Glutamatergic neuron (in vitro differentiated cells): ENCODE measurements at regions not wholly inside any gene's neighbourhood (a gene's known extent, or its start where the extent isn't known, plus 50 kb on each side); places are given as distances from the start of the nearest gene placed in this dataset.

Experiments
- DNase-seq: peaks from one replicate; pipeline ENCODE4 v3.0.0; 2022
- H3K27ac Mint-ChIP-seq: one replicate; pipeline ENCODE4 v1.8.0; 2020; ENCODE audit warnings: mild to moderate bottlenecking, mixed read lengths, inconsistent platforms; ENCODE audit not compliant: unreplicated experiment
- H3K27me3 Mint-ChIP-seq: one replicate; pipeline ENCODE4 v1.8.0; 2020; ENCODE audit warnings: mild to moderate bottlenecking, moderate library complexity, mixed read lengths, inconsistent platforms; ENCODE audit not compliant: unreplicated experiment
- H3K36me3 Mint-ChIP-seq: one replicate; pipeline ENCODE4 v1.8.0; 2020; ENCODE audit warnings: mild to moderate bottlenecking, mixed read lengths, inconsistent platforms; ENCODE audit not compliant: unreplicated experiment
- H3K4me1 Mint-ChIP-seq: one replicate; pipeline ENCODE4 v1.8.0; 2020; ENCODE audit warnings: mild to moderate bottlenecking, low read depth, mixed read lengths, inconsistent platforms; ENCODE audit not compliant: unreplicated experiment
- H3K4me3 Mint-ChIP-seq: one replicate; pipeline ENCODE4 v1.8.0; 2020; ENCODE audit warnings: mild to moderate bottlenecking, mixed read lengths, inconsistent platforms; ENCODE audit not compliant: unreplicated experiment
- H3K9me3 Mint-ChIP-seq: one replicate; pipeline ENCODE4 v1.8.0; 2020; ENCODE audit warnings: mild to moderate bottlenecking, moderate library complexity, mixed read lengths, inconsistent platforms; ENCODE audit not compliant: unreplicated experiment
- CTCF ChIP-seq: fragments of 200-600 bp; sonication (generic); IDR thresholded peaks from one replicate; pipeline ENCODE4 v1.5.0; 2021; ENCODE audit not compliant: partially characterized antibody, unreplicated experiment

GRCh38 chr4:74539044-74539790 lies 94.3 kb downstream of the AREG start:
- Mint-ChIP-seq H3K36me3 (no peaks in the 10 kb centered on the region), H3K27me3 (no peaks in the 10 kb centered on the region), H3K4me1 (no peaks in the 10 kb centered on the region), H3K4me3 (no peak overlapping the region), H3K27ac (no peak overlapping the region), H3K9me3 (no peaks in the 10 kb centered on the region)
- no peak for DNase-seq
- TF ChIP-seq CTCF = no peak

GRCh38 chr4:74540193-74540592 lies 95.3 kb downstream of the AREG start:
- H3K4me1 Mint-ChIP-seq = no peaks in the 10 kb centered on the region
- H3K4me3 Mint-ChIP-seq = no peak overlapping the region
- no peaks in the 10 kb centered on the region for H3K9me3 Mint-ChIP-seq
- no peak for TF ChIP-seq CTCF
- no peak for DNase-seq
- H3K27ac Mint-ChIP-seq = no peak overlapping the region
- no peaks in the 10 kb centered on the region for H3K27me3 Mint-ChIP-seq
- H3K36me3 Mint-ChIP-seq = no peaks in the 10 kb centered on the region

GRCh38 chr4:74541667-74542066 lies 96.7 kb downstream of the AREG start:
- Mint-ChIP-seq H3K4me1 (no peaks in the 10 kb centered on the region), H3K4me3 (no peak overlapping the region), H3K9me3 (no peaks in the 10 kb centered on the region), H3K27ac (no peak overlapping the region), H3K27me3 (no peaks in the 10 kb centered on the region), H3K36me3 (no peaks in the 10 kb centered on the region)
- TF ChIP-seq CTCF = no peak
- no peak for DNase-seq

- no peak for TF ChIP-seq CTCF
- H3K27ac Mint-ChIP-seq = no peak overlapping the region
- no peaks in the 10 kb centered on the region for H3K36me3 Mint-ChIP-seq
- no peaks in the 10 kb centered on the region for H3K9me3 Mint-ChIP-seq
- no peaks in the 10 kb centered on the region for H3K4me1 Mint-ChIP-seq
- H3K4me3 Mint-ChIP-seq = no peak overlapping the region
- H3K27me3 Mint-ChIP-seq = no peaks in the 10 kb centered on the region
- no peak for DNase-seq
Measured at GRCh38 chr4:74543231-74543781, 98.4 kb downstream of the AREG start.

GRCh38 chr4:74543983-74544382 lies 99.0 kb downstream of the AREG start:
- Mint-ChIP-seq H3K27ac (no peak overlapping the region), H3K27me3 (no peaks in the 10 kb centered on the region), H3K9me3 (no peaks in the 10 kb centered on the region), H3K4me3 (no peak overlapping the region), H3K36me3 (no peaks in the 10 kb centered on the region), H3K4me1 (no peaks in the 10 kb centered on the region)
- DNase-seq = no peak
- no peak for TF ChIP-seq CTCF
